ENCODE measurements at regions not wholly inside any gene's neighbourhood (a gene's known extent, or its start where the extent isn't known, plus 50 kb on each side); places are given as distances from the start of the nearest gene placed in this dataset.

DNA sequence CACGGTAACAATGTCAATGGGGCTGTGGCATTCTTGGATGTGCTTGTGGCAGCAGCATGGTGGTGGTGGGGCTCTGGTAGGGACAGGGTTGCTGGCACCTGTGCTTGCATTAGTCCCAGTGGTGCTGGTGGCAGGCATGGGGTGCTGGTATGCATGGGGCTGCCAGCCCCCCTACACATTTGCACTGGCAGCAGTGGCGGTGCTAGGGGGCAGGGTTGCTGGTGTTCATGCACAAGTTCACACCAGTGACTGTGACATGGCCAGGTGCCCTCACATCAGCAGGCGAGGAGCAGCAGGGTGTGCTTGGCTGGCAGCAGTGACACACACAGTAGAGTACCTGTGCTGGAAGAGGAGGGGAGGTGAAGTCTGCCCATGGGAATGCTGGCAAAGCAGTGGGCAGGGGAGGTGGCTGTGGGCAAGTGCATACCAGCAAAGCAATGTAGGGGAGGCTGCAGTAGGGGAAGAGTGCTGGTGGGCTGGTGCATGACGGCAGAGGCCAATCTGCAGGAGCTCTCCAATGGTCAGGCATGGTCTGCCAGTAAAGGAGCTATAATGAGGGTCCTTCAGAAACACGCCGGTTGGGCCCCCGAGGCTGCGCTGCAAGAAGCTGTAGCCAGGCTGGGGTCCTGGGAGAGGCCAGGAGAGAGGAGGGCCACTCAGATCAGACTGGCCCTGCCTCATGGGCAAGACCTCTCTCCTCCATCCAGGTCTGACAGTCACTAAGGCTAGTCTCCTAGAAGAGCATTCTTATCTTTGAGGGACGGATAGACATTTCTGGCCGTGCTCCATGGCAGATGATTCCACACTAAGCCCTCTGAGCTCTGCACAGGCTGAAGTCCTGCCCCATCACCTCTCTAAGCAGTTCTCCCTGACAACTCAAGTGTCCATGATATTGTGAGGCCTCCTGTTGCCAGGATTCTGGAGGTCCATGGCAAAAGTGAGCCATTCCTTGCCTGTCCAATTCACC, 406.4 kb downstream of the SEMA3D start:
- Mint-ChIP-seq H3K9me3 (peaks cover 4% of the 10 kb centered on the region), H3K4me1 (peaks cover 10% of the 10 kb centered on the region), H3K4me3 (no peak overlapping the region), H3K36me3 (ENCODE audit: low read depth) (no peaks in the 10 kb centered on the region), H3K27ac (no peak overlapping the region), H3K27me3 (ENCODE audit: low read depth) (no peaks in the 10 kb centered on the region)
- TF ChIP-seq, protein P1, sequence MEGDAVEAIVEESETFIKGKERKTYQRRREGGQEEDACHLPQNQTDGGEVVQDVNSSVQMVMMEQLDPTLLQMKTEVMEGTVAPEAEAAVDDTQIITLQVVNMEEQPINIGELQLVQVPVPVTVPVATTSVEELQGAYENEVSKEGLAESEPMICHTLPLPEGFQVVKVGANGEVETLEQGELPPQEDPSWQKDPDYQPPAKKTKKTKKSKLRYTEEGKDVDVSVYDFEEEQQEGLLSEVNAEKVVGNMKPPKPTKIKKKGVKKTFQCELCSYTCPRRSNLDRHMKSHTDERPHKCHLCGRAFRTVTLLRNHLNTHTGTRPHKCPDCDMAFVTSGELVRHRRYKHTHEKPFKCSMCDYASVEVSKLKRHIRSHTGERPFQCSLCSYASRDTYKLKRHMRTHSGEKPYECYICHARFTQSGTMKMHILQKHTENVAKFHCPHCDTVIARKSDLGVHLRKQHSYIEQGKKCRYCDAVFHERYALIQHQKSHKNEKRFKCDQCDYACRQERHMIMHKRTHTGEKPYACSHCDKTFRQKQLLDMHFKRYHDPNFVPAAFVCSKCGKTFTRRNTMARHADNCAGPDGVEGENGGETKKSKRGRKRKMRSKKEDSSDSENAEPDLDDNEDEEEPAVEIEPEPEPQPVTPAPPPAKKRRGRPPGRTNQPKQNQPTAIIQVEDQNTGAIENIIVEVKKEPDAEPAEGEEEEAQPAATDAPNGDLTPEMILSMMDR (IDR thresholded peaks at IDR 0.05; ENCODE audit: unreplicated experiment in 3 of 3), result no peak

DNA sequence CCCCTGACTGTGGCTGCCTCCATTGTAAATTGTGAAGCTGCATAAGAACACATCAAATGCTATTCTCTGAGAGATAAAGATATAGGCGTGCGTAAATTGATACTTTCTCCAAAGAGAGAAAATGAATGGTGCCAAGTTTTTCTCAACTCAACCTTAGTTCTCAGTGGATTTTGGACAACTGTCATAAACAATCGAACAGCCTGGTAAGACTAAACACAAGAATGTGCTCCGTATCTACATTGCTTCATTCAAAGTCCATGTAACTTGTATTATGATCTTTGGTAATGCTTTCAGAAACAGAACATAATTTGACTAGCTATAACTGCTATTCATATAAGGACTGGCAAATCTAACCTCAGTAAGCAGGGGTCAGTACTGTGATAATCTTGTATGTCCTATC, 429.1 kb downstream of the SEMA3D start:
- Mint-ChIP-seq H3K4me1 (no peaks in the 10 kb centered on the region), H3K36me3 (ENCODE audit: low read depth) (no peaks in the 10 kb centered on the region), H3K27ac (no peak overlapping the region), H3K4me3 (no peak overlapping the region), H3K27me3 (ENCODE audit: low read depth) (no peaks in the 10 kb centered on the region), H3K9me3 (peaks cover 5% of the 10 kb centered on the region)
- TF ChIP-seq, protein P1 (IDR thresholded peaks at IDR 0.05; ENCODE audit: unreplicated experiment in 3 of 3), result no peak

DNA sequence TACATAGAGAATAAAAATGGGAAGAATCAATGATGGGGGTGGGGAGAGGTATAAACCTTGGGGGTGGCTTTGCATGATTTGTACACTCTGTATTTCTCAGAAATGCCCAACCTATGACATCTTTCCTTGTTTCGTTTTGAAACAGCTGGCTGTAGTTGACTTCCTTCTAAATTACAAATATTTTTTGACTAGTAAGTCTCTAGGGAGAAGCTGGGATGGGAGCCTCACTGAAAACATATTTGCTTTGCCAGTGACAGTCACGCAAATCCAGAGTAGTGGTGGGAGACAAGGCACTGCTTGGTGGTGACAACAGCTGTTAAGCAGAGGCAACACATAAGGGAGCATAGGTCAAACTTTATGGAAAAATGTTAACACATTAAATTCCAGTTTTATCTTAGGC, 440.5 kb downstream of the SEMA3D start:
- H3K27me3 Mint-ChIP-seq (ENCODE audit: low read depth), result no peaks in the 10 kb centered on the region
- TF ChIP-seq, protein P1 (IDR thresholded peaks at IDR 0.05; ENCODE audit: unreplicated experiment in 3 of 3), result no peak
- H3K4me3 Mint-ChIP-seq, result no peak overlapping the region
- no peaks in the 10 kb centered on the region for H3K9me3 Mint-ChIP-seq
- peak overlapping the region in 2 of 3 experiments; percentile 46 to 54 for H3K27ac Mint-ChIP-seq
- no peaks in the 10 kb centered on the region for H3K36me3 Mint-ChIP-seq (ENCODE audit: low read depth)
- H3K4me1 Mint-ChIP-seq, result peaks cover 14% of the 10 kb centered on the region

DNA sequence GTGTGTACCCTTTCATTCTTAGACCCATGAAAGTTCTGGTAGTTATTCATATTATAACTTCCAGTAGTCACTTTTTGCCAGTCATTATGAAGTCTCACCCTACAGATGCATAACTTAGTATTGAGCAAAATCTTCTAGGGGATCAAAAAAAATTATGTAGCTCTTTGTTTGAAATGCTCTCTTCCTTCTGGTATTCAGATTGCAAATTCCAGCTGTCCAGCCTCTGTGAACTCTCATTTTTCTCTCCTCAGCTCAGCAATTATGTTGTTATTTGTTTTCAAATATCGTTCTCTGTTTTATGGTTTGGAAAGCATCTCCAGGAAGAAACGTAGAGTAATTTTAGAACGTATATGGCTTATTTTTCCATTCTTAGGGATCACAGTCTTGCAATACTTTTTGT, 442.5 kb downstream of the SEMA3D start:
- H3K27me3 Mint-ChIP-seq (ENCODE audit: low read depth), result no peaks in the 10 kb centered on the region
- no peaks in the 10 kb centered on the region for H3K9me3 Mint-ChIP-seq
- H3K4me3 Mint-ChIP-seq, result no peak overlapping the region
- peaks cover 14% of the 10 kb centered on the region for H3K4me1 Mint-ChIP-seq
- no peaks in the 10 kb centered on the region for H3K36me3 Mint-ChIP-seq (ENCODE audit: low read depth)
- H3K27ac Mint-ChIP-seq, result peak overlapping the region in 2 of 3 experiments; percentile 1 to 27
- TF ChIP-seq, protein P1 (IDR thresholded peaks at IDR 0.05; ENCODE audit: unreplicated experiment in 3 of 3), result no peak

DNA sequence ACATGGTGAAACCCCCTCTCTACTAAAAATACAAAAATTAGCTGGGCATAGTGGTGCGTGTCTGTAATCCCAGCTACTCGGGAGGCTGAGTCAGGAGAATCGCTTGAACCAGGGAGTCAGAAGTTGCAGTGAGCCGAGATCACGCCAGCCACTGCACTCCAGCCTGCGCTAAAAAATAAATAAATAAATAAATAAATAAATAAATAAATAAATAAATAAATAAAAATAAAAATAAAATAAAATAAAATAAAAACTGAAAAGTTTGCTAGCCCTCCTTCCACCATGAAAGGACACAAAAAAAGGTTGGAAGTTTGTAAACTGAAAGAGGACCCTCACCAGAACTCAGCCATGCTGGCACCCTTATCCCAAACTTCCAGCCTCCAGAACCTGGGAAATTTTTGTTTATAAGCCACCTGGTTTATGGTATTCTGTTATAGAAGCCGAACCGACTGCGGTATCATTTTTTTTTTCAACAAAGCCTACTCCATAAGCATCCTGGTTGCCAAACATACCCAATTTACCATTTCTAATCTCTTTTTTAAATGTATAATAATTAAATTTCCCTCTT, 448.2 kb downstream of the SEMA3D start:
- Mint-ChIP-seq H3K27ac (no peak overlapping the region), H3K27me3 (ENCODE audit: low read depth) (no peaks in the 10 kb centered on the region), H3K4me3 (no peak overlapping the region), H3K9me3 (no peaks in the 10 kb centered on the region), H3K36me3 (ENCODE audit: low read depth) (no peaks in the 10 kb centered on the region), H3K4me1 (no peaks in the 10 kb centered on the region)
- TF ChIP-seq, protein P1 (IDR thresholded peaks at IDR 0.05; ENCODE audit: unreplicated experiment in 3 of 3), result no peak

Measured in nephron (organoid).